SK-N-SH (cell line): ENCODE measurements at regions not wholly inside any gene's neighbourhood (a gene's known extent, or its start where the extent isn't known, plus 50 kb on each side); places are given as distances from the start of the nearest gene placed in this dataset.

Source experiments
- CHD2 ChIP-seq: fragments of 150-350 bp; IDR thresholded peaks from 2 replicates; pipeline ENCODE4 v1.6.1; 2018; ENCODE audit warnings: low read length; ENCODE audit not compliant: partially characterized antibody
- CTCF ChIP-seq: fragments of 200-600 bp; sonication (generic); IDR thresholded peaks from 2 replicates; pipeline ENCODE4 v1.6.1; 2017; ENCODE audit warnings: antibody characterized with exemption, mild to moderate bottlenecking, moderate library complexity
- EP300 ChIP-seq, 2 experiments: IDR thresholded peaks; 2 replicates each; pipeline versions ENCODE4 v1.4.0 to v1.6.1; 2012; ENCODE audit warnings: borderline replicate concordance in 1 of 2, low read depth in 1 of 2, low read length in 1 of 2
- FOXM1 ChIP-seq: IDR thresholded peaks from 2 replicates; pipeline ENCODE4 v1.4.0; 2012; ENCODE audit warnings: low read depth, mild to moderate bottlenecking
- GABPA ChIP-seq: IDR thresholded peaks from 2 replicates; pipeline ENCODE4 v1.4.0; 2012; ENCODE audit warnings: low read depth, mild to moderate bottlenecking
- MAX ChIP-seq: IDR thresholded peaks from 2 replicates; pipeline ENCODE4 v1.4.0; 2012; ENCODE audit warnings: low read depth
- MEF2A ChIP-seq: IDR thresholded peaks from 2 replicates; pipeline ENCODE4 v1.4.0; 2012; ENCODE audit warnings: low read depth, borderline replicate concordance
- MXI1 ChIP-seq: IDR thresholded peaks from 2 replicates; pipeline ENCODE4 v1.6.1; 2012; ENCODE audit warnings: mild to moderate bottlenecking, low read depth, low read length, improper control_type of control experiment
- POLR2AphosphoS5 ChIP-seq: IDR thresholded peaks from 2 replicates; pipeline ENCODE4 v1.6.1; 2012; ENCODE audit warnings: low read depth, low read length
- REST ChIP-seq: IDR thresholded peaks from 2 replicates; pipeline ENCODE4 v1.6.1; 2012; ENCODE audit warnings: mild to moderate bottlenecking, low read depth, low read length, moderate library complexity
- SIN3A ChIP-seq: IDR thresholded peaks from 2 replicates; pipeline ENCODE4 v1.6.1; 2012; ENCODE audit warnings: low read depth, mild to moderate bottlenecking, low read length, moderate library complexity, borderline replicate concordance
- USF2 ChIP-seq: fragments of 150-350 bp; IDR thresholded peaks from 2 replicates; pipeline ENCODE4 v1.6.1; 2017; ENCODE audit warnings: antibody characterized with exemption, low read length, low read depth, borderline replicate concordance
- ZBTB33 ChIP-seq: IDR thresholded peaks from 2 replicates; pipeline ENCODE4 v1.4.0; 2012; ENCODE audit warnings: low read depth, borderline replicate concordance

GRCh38 chr22:47805394-47805935 is 1043.0 kb downstream of the TBC1D22A start:
- TF ChIP-seq CTCF (no peak), EP300 (IDR thresholded peaks at IDR 0.05; ENCODE audit: borderline replicate concordance in 1 of 2, low read depth in 1 of 2, low read length in 1 of 2) (no peak), CHD2 (no peak), REST (no peak), MEF2A (no peak), SIN3A (no peak), GABPA (no peak), USF2 (no peak), MXI1 (no peak), ZBTB33 (no peak), POLR2AphosphoS5 (no peak), FOXM1 (no peak), MAX (no peak)
